ENCODE measurements at regions not wholly inside any gene's neighbourhood (a gene's known extent, or its start where the extent isn't known, plus 50 kb on each side); places are given as distances from the start of the nearest gene placed in this dataset.
"Not testable (repeated sequence)": the region's sequence is repeated elsewhere in the genome, so short reads cannot be mapped to it uniquely, and the experiment has no call there.

DNA sequence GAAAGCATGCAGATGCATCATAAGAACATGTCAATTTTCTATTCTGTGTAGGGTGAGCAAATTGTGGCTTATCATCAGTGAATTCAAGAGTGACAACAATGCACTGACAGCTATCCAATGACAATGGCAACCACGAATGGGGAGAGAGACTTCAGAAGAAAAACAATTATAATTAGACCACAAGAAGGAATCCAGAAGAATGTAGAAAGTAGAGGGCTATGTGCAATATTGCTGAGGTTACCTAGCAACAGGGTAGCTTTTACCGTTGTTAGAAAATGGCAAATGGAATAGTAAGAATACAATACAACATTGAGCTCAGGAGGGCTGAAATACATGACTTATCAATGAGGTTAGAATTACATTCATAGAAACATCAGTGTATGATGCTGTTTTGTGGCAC lies 71.1 kb upstream of the SESTD1 start:
- Histone ChIP-seq H3K27ac (no peak overlapping the region), H2AFZ (no peak overlapping the region), H3K36me3 (ENCODE audit: control insufficient read depth, insufficient read depth, low read length) (no peaks in the 10 kb centered on the region), H3K27me3 (ENCODE audit: control insufficient read depth, insufficient read depth, low read length) (no peaks in the 10 kb centered on the region), H3K4me3 (ENCODE audit: low read depth, low read length) (no peak overlapping the region), H3K79me2 (no peaks in the 10 kb centered on the region), H3K4me2 (ENCODE audit: low read length) (no peak overlapping the region), H3K9ac (no peak overlapping the region), H3K4me1 (no peaks in the 10 kb centered on the region), H3K9me3 (ENCODE audit: control insufficient read depth, low read length) (no peaks in the 10 kb centered on the region)
- TF ChIP-seq, protein P1, sequence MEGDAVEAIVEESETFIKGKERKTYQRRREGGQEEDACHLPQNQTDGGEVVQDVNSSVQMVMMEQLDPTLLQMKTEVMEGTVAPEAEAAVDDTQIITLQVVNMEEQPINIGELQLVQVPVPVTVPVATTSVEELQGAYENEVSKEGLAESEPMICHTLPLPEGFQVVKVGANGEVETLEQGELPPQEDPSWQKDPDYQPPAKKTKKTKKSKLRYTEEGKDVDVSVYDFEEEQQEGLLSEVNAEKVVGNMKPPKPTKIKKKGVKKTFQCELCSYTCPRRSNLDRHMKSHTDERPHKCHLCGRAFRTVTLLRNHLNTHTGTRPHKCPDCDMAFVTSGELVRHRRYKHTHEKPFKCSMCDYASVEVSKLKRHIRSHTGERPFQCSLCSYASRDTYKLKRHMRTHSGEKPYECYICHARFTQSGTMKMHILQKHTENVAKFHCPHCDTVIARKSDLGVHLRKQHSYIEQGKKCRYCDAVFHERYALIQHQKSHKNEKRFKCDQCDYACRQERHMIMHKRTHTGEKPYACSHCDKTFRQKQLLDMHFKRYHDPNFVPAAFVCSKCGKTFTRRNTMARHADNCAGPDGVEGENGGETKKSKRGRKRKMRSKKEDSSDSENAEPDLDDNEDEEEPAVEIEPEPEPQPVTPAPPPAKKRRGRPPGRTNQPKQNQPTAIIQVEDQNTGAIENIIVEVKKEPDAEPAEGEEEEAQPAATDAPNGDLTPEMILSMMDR (IDR thresholded peaks at IDR 0.05) = no peak

GRCh38 chr2:179332903-179333302 lies 68.3 kb upstream of the SESTD1 start:
- no peak overlapping the region for H3K4me3 ChIP-seq (ENCODE audit: low read depth, low read length)
- TF ChIP-seq, protein P1 (IDR thresholded peaks at IDR 0.05) = no peak
- no peak overlapping the region for H3K27ac ChIP-seq

GRCh38 chr2:179331061-179331460 lies 66.4 kb upstream of the SESTD1 start:
- Histone ChIP-seq H3K9me3 (ENCODE audit: control insufficient read depth, low read length) (no peaks in the 10 kb centered on the region), H3K27me3 (ENCODE audit: control insufficient read depth, insufficient read depth, low read length) (no peaks in the 10 kb centered on the region), H3K4me2 (ENCODE audit: low read length) (no peak overlapping the region), H3K9ac (no peak overlapping the region), H2AFZ (no peak overlapping the region), H3K4me1 (no peaks in the 10 kb centered on the region), H3K4me3 (ENCODE audit: low read depth, low read length) (no peak overlapping the region), H3K79me2 (no peaks in the 10 kb centered on the region), H3K27ac (no peak overlapping the region), H3K36me3 (ENCODE audit: control insufficient read depth, insufficient read depth, low read length) (no peaks in the 10 kb centered on the region)
- TF ChIP-seq, protein P1 (IDR thresholded peaks at IDR 0.05) = no peak

More at GRCh38 chr2:179332903-179333302, 68.3 kb upstream of the SESTD1 start:
- H3K79me2 ChIP-seq = no peaks in the 10 kb centered on the region
- no peaks in the 10 kb centered on the region for H3K4me1 ChIP-seq
- H3K27me3 ChIP-seq (ENCODE audit: control insufficient read depth, insufficient read depth, low read length) = no peaks in the 10 kb centered on the region
- no peak overlapping the region for H3K9ac ChIP-seq
- H3K9me3 ChIP-seq (ENCODE audit: control insufficient read depth, low read length) = no peaks in the 10 kb centered on the region
- H3K4me2 ChIP-seq (ENCODE audit: low read length) = no peak overlapping the region
- no peak overlapping the region for H2AFZ ChIP-seq
- no peaks in the 10 kb centered on the region for H3K36me3 ChIP-seq (ENCODE audit: control insufficient read depth, insufficient read depth, low read length)

DNA sequence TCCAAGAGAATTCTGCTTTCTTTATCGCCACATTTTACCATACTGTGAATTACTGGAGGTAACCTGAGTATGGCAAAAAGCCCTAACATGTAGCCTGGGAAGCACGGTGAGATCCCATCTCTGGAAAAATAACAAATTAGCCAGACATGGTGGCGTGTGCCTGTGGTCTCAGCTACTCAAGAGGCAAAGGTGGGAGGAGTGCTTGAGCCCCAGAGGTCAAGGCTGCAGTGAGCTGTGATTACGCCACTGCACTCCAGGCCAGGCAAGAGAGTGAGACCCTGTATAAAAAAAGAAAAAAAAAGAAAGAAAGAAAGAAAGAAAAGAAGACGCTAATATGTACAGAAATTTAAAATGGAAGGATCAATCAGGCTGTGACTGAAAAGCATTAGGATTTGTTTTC lies 57.7 kb upstream of the SESTD1 start:
- Histone ChIP-seq H3K9ac (no peak overlapping the region), H2AFZ (no peak overlapping the region), H3K4me1 (no peaks in the 10 kb centered on the region), H3K4me3 (ENCODE audit: low read depth, low read length) (no peak overlapping the region), H3K4me2 (ENCODE audit: low read length) (no peak overlapping the region), H3K36me3 (ENCODE audit: control insufficient read depth, insufficient read depth, low read length) (no peaks in the 10 kb centered on the region), H3K27ac (no peak overlapping the region), H3K9me3 (ENCODE audit: control insufficient read depth, low read length) (no peaks in the 10 kb centered on the region), H3K27me3 (ENCODE audit: control insufficient read depth, insufficient read depth, low read length) (no peaks in the 10 kb centered on the region), H3K79me2 (no peaks in the 10 kb centered on the region)
- TF ChIP-seq, protein P1 (IDR thresholded peaks at IDR 0.05) = no peak

GRCh38 chr2:179321034-179321433 lies 56.4 kb upstream of the SESTD1 start:
- not testable (repeated sequence) for H2AFZ ChIP-seq; H3K27ac ChIP-seq; H3K27me3 ChIP-seq (ENCODE audit: control insufficient read depth, insufficient read depth, low read length); H3K9me3 ChIP-seq (ENCODE audit: control insufficient read depth, low read length); H3K9ac ChIP-seq; H3K4me1 ChIP-seq; H3K36me3 ChIP-seq (ENCODE audit: control insufficient read depth, insufficient read depth, low read length); H3K4me2 ChIP-seq (ENCODE audit: low read length); H3K79me2 ChIP-seq; H3K4me3 ChIP-seq (ENCODE audit: low read depth, low read length)

DNA sequence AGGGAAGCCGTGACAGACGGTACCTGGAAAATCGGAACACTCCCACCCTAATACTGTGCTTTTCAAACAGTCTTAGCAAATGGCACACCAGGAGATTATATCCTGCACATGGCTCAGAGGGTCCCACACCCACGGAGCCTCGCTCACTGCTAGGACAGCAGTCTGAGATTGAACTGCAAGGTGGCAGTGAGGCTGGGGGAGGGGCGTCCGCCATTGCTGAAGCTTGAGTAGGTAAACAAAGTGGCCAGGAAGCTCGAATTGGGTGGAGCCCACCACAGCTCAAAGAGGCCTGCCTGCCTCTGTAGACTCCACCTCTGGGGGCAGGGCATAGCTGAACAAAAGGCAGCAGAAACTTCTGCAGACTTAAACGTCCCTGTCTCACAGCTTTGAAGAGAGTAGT lies 50.1 kb upstream of the SESTD1 start:
- H2AFZ ChIP-seq; H3K79me2 ChIP-seq; H3K27me3 ChIP-seq (ENCODE audit: control insufficient read depth, insufficient read depth, low read length); H3K4me1 ChIP-seq; H3K36me3 ChIP-seq (ENCODE audit: control insufficient read depth, insufficient read depth, low read length); H3K9me3 ChIP-seq (ENCODE audit: control insufficient read depth, low read length); H3K9ac ChIP-seq; H3K4me3 ChIP-seq (ENCODE audit: low read depth, low read length); H3K4me2 ChIP-seq (ENCODE audit: low read length); H3K27ac ChIP-seq: not testable (repeated sequence)

Data from parathyroid adenoma (tissue), 2 donors.